ENCODE measurements at regions not wholly inside any gene's neighbourhood (a gene's known extent, or its start where the extent isn't known, plus 50 kb on each side); places are given as distances from the start of the nearest gene placed in this dataset.

- no peak overlapping the region for H3K4me3 Mint-ChIP-seq
- H3K27me3 Mint-ChIP-seq = peaks cover 0 to 22% of the 10 kb centered on the region in 2 donors
Observed at GRCh38 chr1:47550929-47551328, 113.1 kb downstream of the FOXD2 start.

GRCh38 chr1:47551971-47552528, 114.2 kb downstream of the FOXD2 start:
- H3K9me3 Mint-ChIP-seq = no peaks in the 10 kb centered on the region
- H3K27ac Mint-ChIP-seq = no peak overlapping the region
- no peaks in the 10 kb centered on the region for H3K4me1 Mint-ChIP-seq (ENCODE audit: low read depth in 2 of 2)
- DNase-seq (ENCODE audit: low spot score) (no peak), ATAC-seq (no peak)
- peaks cover 0 to 20% of the 10 kb centered on the region in 2 donors for H3K27me3 Mint-ChIP-seq
- H3K36me3 Mint-ChIP-seq = no peaks in the 10 kb centered on the region
- no peak overlapping the region for H3K4me3 Mint-ChIP-seq

More at GRCh38 chr1:47550929-47551328, 113.1 kb downstream of the FOXD2 start:
- H3K36me3 Mint-ChIP-seq = no peaks in the 10 kb centered on the region
- no peaks in the 10 kb centered on the region for H3K4me1 Mint-ChIP-seq (ENCODE audit: low read depth in 2 of 2)
- no peak for DNase-seq (ENCODE audit: low spot score)
- ATAC-seq = no peak
- no peak overlapping the region for H3K27ac Mint-ChIP-seq
- no peaks in the 10 kb centered on the region for H3K9me3 Mint-ChIP-seq

GRCh38 chr1:47554082-47554481, 116.2 kb downstream of the FOXD2 start:
- Mint-ChIP-seq H3K4me1 (ENCODE audit: low read depth in 2 of 2) (no peaks in the 10 kb centered on the region), H3K36me3 (no peaks in the 10 kb centered on the region), H3K27ac (no peak overlapping the region), H3K4me3 (no peak overlapping the region), H3K27me3 (peaks cover 0 to 20% of the 10 kb centered on the region in 2 donors), H3K9me3 (no peaks in the 10 kb centered on the region)
- DNase-seq (ENCODE audit: low spot score) (no peak), ATAC-seq (no peak)

- no peaks in the 10 kb centered on the region for H3K4me1 Mint-ChIP-seq (ENCODE audit: low read depth in 2 of 2)
- H3K4me3 Mint-ChIP-seq = no peak overlapping the region
- H3K27ac Mint-ChIP-seq = no peak overlapping the region
- no peaks in the 10 kb centered on the region for H3K9me3 Mint-ChIP-seq
- DNase-seq (ENCODE audit: low spot score) (no peak), ATAC-seq (no peak)
- no peaks in the 10 kb centered on the region for H3K36me3 Mint-ChIP-seq
- H3K27me3 Mint-ChIP-seq = peaks cover 0 to 17% of the 10 kb centered on the region in 2 donors
Observed at GRCh38 chr1:47554901-47555300, 117.1 kb downstream of the FOXD2 start.

- Mint-ChIP-seq H3K27ac (no peak overlapping the region), H3K4me3 (no peak overlapping the region), H3K27me3 (peaks cover under 1 to 14% of the 10 kb centered on the region in 2 donors), H3K36me3 (no peaks in the 10 kb centered on the region), H3K9me3 (no peaks in the 10 kb centered on the region), H3K4me1 (ENCODE audit: low read depth in 2 of 2) (no peaks in the 10 kb centered on the region)
- DNase-seq (ENCODE audit: low spot score) (no peak), ATAC-seq (no peak)
Observed at GRCh38 chr1:47555306-47555705, 117.5 kb downstream of the FOXD2 start.

- H3K27me3 Mint-ChIP-seq = peaks cover 2 to 14% of the 10 kb centered on the region in 2 donors
- no peaks in the 10 kb centered on the region for H3K36me3 Mint-ChIP-seq
- no peak overlapping the region for H3K27ac Mint-ChIP-seq
- H3K4me3 Mint-ChIP-seq = no peak overlapping the region
- no peak for DNase-seq (ENCODE audit: low spot score)
- no peaks in the 10 kb centered on the region for H3K4me1 Mint-ChIP-seq (ENCODE audit: low read depth in 2 of 2)
- no peaks in the 10 kb centered on the region for H3K9me3 Mint-ChIP-seq
- no peak for ATAC-seq
Observed at GRCh38 chr1:47555841-47556560, 118.2 kb downstream of the FOXD2 start.

- H3K27me3 Mint-ChIP-seq = peaks cover 9 to 14% of the 10 kb centered on the region in 2 donors
- no peak for ATAC-seq
Observed at GRCh38 chr1:47557066-47557465, 119.2 kb downstream of the FOXD2 start.

GRCh38 chr1:47558601-47559593, 121.1 kb downstream of the FOXD2 start:
- H3K9me3 Mint-ChIP-seq = no peaks in the 10 kb centered on the region
- H3K27me3 Mint-ChIP-seq = peaks cover 0 to 12% of the 10 kb centered on the region in 2 donors
- no peak overlapping the region for H3K4me3 Mint-ChIP-seq
- H3K27ac Mint-ChIP-seq = no peak overlapping the region
- H3K4me1 Mint-ChIP-seq (ENCODE audit: low read depth in 2 of 2) = peaks cover 0 to 9% of the 10 kb centered on the region in 2 donors
- ATAC-seq (no peak), DNase-seq (ENCODE audit: low spot score) (no peak)
- no peaks in the 10 kb centered on the region for H3K36me3 Mint-ChIP-seq

More at GRCh38 chr1:47557066-47557465, 119.2 kb downstream of the FOXD2 start:
- Mint-ChIP-seq H3K4me3 (no peak overlapping the region), H3K9me3 (no peaks in the 10 kb centered on the region), H3K27ac (no peak overlapping the region), H3K36me3 (no peaks in the 10 kb centered on the region), H3K4me1 (ENCODE audit: low read depth in 2 of 2) (no peaks in the 10 kb centered on the region)
- DNase-seq (ENCODE audit: low spot score) = no peak

GRCh38 chr1:47559944-47560695, 122.3 kb downstream of the FOXD2 start:
- peaks cover 0 to 12% of the 10 kb centered on the region in 2 donors for H3K27me3 Mint-ChIP-seq
- H3K36me3 Mint-ChIP-seq = no peaks in the 10 kb centered on the region
- H3K9me3 Mint-ChIP-seq = no peaks in the 10 kb centered on the region
- H3K4me1 Mint-ChIP-seq (ENCODE audit: low read depth in 2 of 2) = peaks cover 0 to 9% of the 10 kb centered on the region in 2 donors
- H3K27ac Mint-ChIP-seq = no peak overlapping the region
- H3K4me3 Mint-ChIP-seq = no peak overlapping the region
- no peak for ATAC-seq
- no peak for DNase-seq (ENCODE audit: low spot score)

- H3K27me3 Mint-ChIP-seq = peaks cover 0 to 12% of the 10 kb centered on the region in 2 donors
- no peaks in the 10 kb centered on the region for H3K9me3 Mint-ChIP-seq
- H3K36me3 Mint-ChIP-seq = no peaks in the 10 kb centered on the region
- peaks cover 0 to 9% of the 10 kb centered on the region in 2 donors for H3K4me1 Mint-ChIP-seq (ENCODE audit: low read depth in 2 of 2)
- DNase-seq (ENCODE audit: low spot score) = no peak
- no peak overlapping the region for H3K27ac Mint-ChIP-seq
- H3K4me3 Mint-ChIP-seq = no peak overlapping the region
- ATAC-seq = no peak
Observed at GRCh38 chr1:47561523-47562007, 123.7 kb downstream of the FOXD2 start.

- Mint-ChIP-seq H3K4me1 (ENCODE audit: low read depth in 2 of 2) (peaks cover 0 to 9% of the 10 kb centered on the region in 2 donors), H3K27ac (no peak overlapping the region), H3K9me3 (no peaks in the 10 kb centered on the region), H3K4me3 (no peak overlapping the region), H3K27me3 (peaks cover 0 to 12% of the 10 kb centered on the region in 2 donors), H3K36me3 (no peaks in the 10 kb centered on the region)
- no peak for DNase-seq (ENCODE audit: low spot score)
- ATAC-seq = no peak
Observed at GRCh38 chr1:47562147-47562546, 124.3 kb downstream of the FOXD2 start.

GRCh38 chr1:47562799-47563198, 125.0 kb downstream of the FOXD2 start:
- ATAC-seq (no peak), DNase-seq (ENCODE audit: low spot score) (no peak)
- Mint-ChIP-seq H3K4me3 (no peak overlapping the region), H3K4me1 (ENCODE audit: low read depth in 2 of 2) (peaks cover 0 to 9% of the 10 kb centered on the region in 2 donors), H3K9me3 (no peaks in the 10 kb centered on the region), H3K27ac (no peak overlapping the region), H3K36me3 (no peaks in the 10 kb centered on the region), H3K27me3 (peaks cover 0 to 12% of the 10 kb centered on the region in 2 donors)

- Mint-ChIP-seq H3K36me3 (no peaks in the 10 kb centered on the region), H3K27ac (no peak overlapping the region), H3K4me1 (ENCODE audit: low read depth in 2 of 2) (peaks cover 0 to 9% of the 10 kb centered on the region in 2 donors), H3K4me3 (no peak overlapping the region), H3K9me3 (no peaks in the 10 kb centered on the region), H3K27me3 (peaks cover 0 to 14% of the 10 kb centered on the region in 2 donors)
- DNase-seq (ENCODE audit: low spot score) (no peak), ATAC-seq (no peak)
Observed at GRCh38 chr1:47563201-47563600, 125.4 kb downstream of the FOXD2 start.
